GM10248 (cell line): ENCODE measurements at regions not wholly inside any gene's neighbourhood (a gene's known extent, or its start where the extent isn't known, plus 50 kb on each side); places are given as distances from the start of the nearest gene placed in this dataset.
"Not testable (repeated sequence)": the region's sequence is repeated elsewhere in the genome, so short reads cannot be mapped to it uniquely, and the experiment has no call there.

Experiments
- CTCF ChIA-PET: fragments of 300-600 bp; sonication (Branson Sonifier 250); formaldehyde crosslinking; extraction: SDS; loops from one replicate; lab custom pipeline; 2021; ENCODE audit warnings: antibody characterized with exemption; lab: Yijun Ruan, JAX
- POLR2A ChIA-PET: fragments of 350-650 bp; sonication (Branson Sonifier 250); formaldehyde crosslinking; extraction: SDS; loops from one replicate; lab custom pipeline; 2020; ENCODE audit warnings: antibody characterized with exemption; lab: Yijun Ruan, JAX
- DNase-seq: peaks from one replicate; pipeline ENCODE4 v3.0.0; 2012; ENCODE audit errors: extremely low spot score
- TF ChIP-seq, protein P1 (sequence below): IDR thresholded peaks from 2 replicates; pipeline ENCODE4 v1.5.1; 2012; ENCODE audit warnings: mild to moderate bottlenecking, low read depth; ENCODE audit errors: extremely low read depth, missing control alignments, control extremely low read depth

DNA sequence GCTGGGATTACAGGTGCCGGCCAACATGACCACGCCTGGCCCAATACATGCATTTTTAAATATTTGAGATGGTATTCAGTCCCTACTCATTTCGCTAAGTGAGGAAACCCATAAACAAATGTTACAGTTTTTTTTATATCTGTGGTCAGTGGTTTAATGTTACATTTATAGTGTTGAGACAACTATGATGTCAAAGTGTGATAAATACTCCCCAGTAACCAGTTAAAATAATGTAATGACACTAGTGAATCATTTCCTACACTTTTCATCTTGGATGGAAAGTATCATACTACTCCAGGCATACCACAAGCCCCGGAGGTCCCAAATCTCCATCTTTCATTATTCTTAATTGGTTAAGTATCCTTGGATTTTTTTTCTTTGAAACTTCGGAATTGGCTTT lies 87.5 kb upstream of the KIF26B start:
- TF ChIP-seq, protein P1, sequence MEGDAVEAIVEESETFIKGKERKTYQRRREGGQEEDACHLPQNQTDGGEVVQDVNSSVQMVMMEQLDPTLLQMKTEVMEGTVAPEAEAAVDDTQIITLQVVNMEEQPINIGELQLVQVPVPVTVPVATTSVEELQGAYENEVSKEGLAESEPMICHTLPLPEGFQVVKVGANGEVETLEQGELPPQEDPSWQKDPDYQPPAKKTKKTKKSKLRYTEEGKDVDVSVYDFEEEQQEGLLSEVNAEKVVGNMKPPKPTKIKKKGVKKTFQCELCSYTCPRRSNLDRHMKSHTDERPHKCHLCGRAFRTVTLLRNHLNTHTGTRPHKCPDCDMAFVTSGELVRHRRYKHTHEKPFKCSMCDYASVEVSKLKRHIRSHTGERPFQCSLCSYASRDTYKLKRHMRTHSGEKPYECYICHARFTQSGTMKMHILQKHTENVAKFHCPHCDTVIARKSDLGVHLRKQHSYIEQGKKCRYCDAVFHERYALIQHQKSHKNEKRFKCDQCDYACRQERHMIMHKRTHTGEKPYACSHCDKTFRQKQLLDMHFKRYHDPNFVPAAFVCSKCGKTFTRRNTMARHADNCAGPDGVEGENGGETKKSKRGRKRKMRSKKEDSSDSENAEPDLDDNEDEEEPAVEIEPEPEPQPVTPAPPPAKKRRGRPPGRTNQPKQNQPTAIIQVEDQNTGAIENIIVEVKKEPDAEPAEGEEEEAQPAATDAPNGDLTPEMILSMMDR, result no peak
- CTCF ChIA-PET, result no interaction called here
- POLR2A ChIA-PET, result no interaction called here
- no peak for DNase-seq

DNA sequence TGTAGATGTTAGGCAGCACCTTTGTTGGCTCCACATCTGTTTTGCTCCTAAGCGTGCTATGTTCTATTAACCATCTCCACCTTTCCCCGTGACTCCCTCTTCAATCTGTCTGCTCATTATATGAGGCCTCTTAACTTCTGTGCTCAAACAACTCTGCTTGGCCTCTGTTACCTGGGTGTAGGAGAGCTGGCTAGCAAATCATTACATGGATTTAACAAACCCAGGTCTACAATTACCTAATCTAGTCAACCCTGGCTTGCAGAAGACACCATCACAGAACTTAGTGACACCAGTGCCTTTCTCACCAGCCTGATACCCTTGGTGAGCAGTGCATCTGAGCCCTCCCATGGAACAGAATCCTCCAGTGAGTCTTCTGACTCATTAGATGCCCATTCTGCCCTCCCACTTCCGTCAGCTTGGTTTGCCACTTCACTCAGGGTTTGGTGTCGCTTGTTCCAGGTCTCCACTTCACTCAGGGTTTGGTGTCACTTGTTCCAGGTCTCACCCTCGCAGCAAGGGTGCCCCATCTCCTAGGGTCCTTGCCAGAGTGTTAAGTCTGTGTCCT lies 92.0 kb upstream of the KIF26B start:
- TF ChIP-seq, protein P1, result no peak
- ChIA-PET POLR2A (no interaction called here), CTCF (no interaction called here)
- DNase-seq, result no peak

DNA sequence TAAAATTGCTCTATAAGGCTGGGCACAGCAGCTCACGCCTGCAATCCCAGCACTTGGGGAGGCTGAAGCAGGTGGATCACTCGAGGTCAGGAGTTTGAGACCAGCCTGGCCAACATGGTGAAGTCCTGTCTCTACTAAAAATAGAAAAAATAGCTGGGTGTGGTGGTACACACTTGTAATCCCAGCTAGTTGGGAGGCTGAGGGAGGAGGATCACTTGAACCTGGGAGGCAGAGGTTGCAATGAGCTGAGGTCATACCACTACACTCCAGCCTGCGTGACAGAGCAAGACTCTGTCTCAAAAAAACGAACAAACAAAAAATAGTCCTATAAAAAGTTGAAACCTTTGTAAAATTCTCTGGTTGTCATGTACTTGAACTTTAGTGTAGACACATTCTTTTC lies 93.0 kb upstream of the KIF26B start:
- POLR2A ChIA-PET, DNase-seq: not testable (repeated sequence)
- CTCF ChIA-PET, result interaction anchor here (1.3 to 4.6 kb wide), 3 partner anchors 10 to 19 kb away, joined by 5 to 21 read pairs (median 6); no protein-coding TSS in a partner anchor

DNA sequence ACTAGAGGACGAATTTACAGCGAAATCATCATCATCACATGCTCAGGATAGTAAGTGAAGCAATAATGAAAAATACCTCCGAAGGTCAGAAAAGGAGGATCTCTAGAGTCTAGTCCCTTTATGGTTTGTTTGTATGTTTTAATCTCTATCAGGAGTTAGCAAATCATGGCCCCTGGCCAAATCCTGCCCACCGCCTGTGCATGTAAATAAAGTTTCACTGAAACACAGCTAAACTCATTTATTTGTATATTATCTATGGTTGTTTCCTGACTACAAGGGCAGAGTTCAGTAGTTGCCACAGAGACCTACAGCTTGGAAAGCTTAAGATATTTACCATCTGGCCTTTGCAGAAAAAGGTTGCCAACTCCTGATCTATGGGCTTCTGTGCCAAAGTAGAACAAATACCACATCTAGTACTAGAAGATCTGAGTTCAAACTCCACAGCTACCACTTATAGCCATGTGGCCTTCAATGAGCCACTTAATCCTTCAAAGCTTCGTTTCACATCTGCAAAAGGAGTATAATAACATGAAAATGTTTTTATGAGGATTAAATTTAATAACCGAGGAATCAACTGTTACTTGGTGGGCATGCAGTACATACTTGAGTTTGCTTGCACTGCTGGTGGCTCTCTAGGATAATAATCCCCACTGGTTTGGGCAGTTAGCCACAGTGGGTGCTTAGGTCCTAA lies 94.0 kb upstream of the KIF26B start:
- TF ChIP-seq, protein P1, result no peak
- ChIA-PET POLR2A (no interaction called here), CTCF (interaction anchor here (0.8 to 4.6 kb wide), 4 partner anchors 9 to 24 kb away, joined by 3 to 21 read pairs (median 6); no protein-coding TSS in a partner anchor)
- no peak for DNase-seq

DNA sequence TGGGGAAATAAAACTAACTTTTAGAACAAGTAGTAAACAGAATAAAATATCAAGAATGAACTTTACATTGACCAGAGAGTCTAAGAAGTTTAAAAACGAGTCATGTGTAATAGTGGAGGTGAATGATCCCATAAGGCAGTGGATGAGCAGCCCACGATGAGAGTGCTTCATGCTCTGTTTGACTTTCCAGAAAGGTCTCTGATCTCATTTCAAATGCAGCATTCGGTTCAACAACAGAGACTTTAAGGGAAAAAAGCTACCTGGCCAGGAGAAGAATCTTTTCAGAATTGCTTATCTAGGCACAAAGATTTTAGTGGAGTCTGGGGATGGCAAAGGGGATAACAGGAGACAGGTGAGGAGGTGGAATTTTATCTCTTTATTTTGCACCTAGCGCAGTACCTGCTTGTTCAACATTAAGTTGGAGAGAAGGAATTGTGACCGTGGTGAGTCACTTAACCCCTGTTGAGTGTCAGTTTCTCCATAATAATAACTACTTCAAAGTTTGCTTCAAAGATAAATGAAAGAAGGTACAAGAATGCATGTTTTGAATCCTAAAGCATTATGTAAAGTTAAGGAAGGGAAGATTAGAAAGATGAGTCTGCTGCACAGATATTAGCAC lies 94.9 kb upstream of the KIF26B start:
- TF ChIP-seq, protein P1, result no peak
- POLR2A ChIA-PET, result no interaction called here
- no peak for DNase-seq
- CTCF ChIA-PET, result interaction anchor here (1.5 to 4.6 kb wide), 2 partner anchors 17 to 258 kb away, joined by 3 to 21 read pairs; no protein-coding TSS in a partner anchor

DNA sequence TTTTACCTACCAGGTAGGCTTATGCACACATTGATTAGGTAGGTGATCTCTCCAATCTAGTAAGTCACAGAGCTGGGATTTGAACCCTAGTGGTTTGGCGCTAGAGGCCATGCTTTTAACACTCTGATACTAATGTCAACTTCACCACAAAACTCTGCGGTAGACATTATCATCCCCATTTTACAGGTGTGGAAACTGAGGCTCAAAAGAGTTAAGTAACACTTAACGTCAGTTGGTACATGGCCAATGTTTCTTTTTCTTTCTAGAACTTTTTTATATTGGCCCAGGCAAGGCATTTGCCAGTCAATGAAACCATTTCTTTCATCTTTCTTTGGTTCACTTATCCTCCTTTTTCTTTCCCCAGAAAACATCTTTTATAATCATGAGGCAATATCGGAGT lies 95.9 kb upstream of the KIF26B start:
- TF ChIP-seq, protein P1, result no peak
- ChIA-PET CTCF (interaction anchor here (1.5 to 4.6 kb wide), 2 partner anchors 16 to 257 kb away, joined by 3 to 21 read pairs; no protein-coding TSS in a partner anchor), POLR2A (no interaction called here)
- no peak for DNase-seq

DNA sequence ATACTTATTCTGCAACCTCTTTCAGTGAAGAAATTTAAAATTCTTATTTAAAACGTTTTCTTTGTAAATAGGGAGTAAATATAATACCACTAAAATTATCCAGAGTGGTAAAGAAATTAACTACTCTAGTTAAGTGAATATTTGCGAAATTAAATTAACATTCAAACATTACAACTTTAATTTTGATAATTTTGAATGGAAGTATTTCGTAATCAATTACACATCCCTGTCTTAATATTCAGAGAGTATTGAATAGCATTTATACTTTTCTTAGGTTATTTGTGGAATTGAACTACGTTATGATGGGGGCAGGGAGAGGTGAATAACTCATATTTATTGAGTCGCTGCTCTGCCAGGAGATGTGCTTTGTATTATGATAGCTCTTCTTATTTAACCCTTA lies 96.3 kb upstream of the KIF26B start:
- ChIA-PET CTCF (interaction anchor here (1.5 to 4.6 kb wide), 2 partner anchors 15 to 257 kb away, joined by 3 to 21 read pairs; no protein-coding TSS in a partner anchor), POLR2A (no interaction called here)
- DNase-seq, result no peak
- TF ChIP-seq, protein P1, result no peak
